ENCODE measurements at regions not wholly inside any gene's neighbourhood (a gene's known extent, or its start where the extent isn't known, plus 50 kb on each side); places are given as distances from the start of the nearest gene placed in this dataset.

GRCh38 chr11:13080861-13081260 is 71.7 kb downstream of the RASSF10 start:
- TF ChIP-seq, protein P1, sequence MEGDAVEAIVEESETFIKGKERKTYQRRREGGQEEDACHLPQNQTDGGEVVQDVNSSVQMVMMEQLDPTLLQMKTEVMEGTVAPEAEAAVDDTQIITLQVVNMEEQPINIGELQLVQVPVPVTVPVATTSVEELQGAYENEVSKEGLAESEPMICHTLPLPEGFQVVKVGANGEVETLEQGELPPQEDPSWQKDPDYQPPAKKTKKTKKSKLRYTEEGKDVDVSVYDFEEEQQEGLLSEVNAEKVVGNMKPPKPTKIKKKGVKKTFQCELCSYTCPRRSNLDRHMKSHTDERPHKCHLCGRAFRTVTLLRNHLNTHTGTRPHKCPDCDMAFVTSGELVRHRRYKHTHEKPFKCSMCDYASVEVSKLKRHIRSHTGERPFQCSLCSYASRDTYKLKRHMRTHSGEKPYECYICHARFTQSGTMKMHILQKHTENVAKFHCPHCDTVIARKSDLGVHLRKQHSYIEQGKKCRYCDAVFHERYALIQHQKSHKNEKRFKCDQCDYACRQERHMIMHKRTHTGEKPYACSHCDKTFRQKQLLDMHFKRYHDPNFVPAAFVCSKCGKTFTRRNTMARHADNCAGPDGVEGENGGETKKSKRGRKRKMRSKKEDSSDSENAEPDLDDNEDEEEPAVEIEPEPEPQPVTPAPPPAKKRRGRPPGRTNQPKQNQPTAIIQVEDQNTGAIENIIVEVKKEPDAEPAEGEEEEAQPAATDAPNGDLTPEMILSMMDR (conservative IDR thresholded peaks at IDR 0.05), result no peak
- no peak for TF ChIP-seq ZFX (IDR thresholded peaks at IDR 0.05)
